ENCODE measurements at regions not wholly inside any gene's neighbourhood (a gene's known extent, or its start where the extent isn't known, plus 50 kb on each side); places are given as distances from the start of the nearest gene placed in this dataset.

DNA sequence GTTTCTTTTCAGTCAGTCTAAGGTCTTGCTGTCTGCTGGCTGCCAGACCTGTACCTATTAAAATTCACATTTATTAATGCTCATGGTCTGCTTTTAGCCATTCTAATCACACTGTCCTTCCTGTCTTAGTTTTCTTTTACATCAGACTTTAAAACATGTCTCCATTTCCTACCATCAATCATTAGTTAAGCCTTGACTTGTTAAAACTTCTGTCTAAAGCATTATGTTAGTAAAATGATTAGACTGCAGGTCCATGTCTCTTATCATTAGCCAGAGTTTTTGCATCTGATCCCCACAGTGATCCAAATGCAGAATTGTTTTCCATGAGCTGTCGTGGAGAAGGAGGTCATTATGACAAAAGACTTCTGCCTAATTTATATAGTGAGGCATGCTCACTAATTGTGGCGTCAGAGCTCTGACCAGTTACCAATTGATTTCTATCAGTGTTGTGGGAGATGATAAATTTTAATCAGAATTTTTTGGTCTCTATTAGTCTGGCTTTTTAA lies 226.5 kb downstream of the DKK1 start:
- H3K4me3 ChIP-seq (replicated peaks in 1 of 2; ENCODE audit: low read depth in 2 of 2, low read length in 2 of 2) = no peak overlapping the region
- no peak for DNase-seq (ENCODE audit: low read depth in 2 of 2)
- TF ChIP-seq, protein P1, sequence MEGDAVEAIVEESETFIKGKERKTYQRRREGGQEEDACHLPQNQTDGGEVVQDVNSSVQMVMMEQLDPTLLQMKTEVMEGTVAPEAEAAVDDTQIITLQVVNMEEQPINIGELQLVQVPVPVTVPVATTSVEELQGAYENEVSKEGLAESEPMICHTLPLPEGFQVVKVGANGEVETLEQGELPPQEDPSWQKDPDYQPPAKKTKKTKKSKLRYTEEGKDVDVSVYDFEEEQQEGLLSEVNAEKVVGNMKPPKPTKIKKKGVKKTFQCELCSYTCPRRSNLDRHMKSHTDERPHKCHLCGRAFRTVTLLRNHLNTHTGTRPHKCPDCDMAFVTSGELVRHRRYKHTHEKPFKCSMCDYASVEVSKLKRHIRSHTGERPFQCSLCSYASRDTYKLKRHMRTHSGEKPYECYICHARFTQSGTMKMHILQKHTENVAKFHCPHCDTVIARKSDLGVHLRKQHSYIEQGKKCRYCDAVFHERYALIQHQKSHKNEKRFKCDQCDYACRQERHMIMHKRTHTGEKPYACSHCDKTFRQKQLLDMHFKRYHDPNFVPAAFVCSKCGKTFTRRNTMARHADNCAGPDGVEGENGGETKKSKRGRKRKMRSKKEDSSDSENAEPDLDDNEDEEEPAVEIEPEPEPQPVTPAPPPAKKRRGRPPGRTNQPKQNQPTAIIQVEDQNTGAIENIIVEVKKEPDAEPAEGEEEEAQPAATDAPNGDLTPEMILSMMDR (IDR thresholded peaks at IDR 0.05; ENCODE audit: low read depth, low read length) = no peak

DNA sequence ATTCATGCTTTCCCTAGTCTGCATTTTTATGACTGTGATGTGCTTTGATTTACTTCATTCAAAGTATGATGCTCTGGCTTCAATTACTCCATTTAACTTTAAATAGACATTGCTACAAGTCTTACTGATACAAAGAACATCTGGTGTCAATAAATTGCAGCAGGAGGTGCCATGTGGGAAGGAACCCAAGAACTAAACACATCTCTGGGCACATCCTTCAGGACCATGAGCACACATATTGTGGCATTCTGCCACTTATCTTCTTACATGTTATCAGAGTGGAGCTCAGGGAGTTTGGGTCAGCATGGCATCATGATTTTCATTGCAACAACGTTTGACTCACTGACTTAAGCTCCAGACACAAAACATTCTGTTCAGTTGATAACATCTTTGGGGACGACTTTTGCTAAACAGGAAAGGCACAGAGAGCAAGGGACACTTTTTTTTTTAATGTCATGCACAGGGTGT lies 227.0 kb downstream of the DKK1 start:
- TF ChIP-seq, protein P1 (IDR thresholded peaks at IDR 0.05; ENCODE audit: low read depth, low read length) = no peak
- DNase-seq (ENCODE audit: low read depth in 2 of 2) = peak; percentile 28 to 57
- H3K4me3 ChIP-seq (replicated peaks in 1 of 2; ENCODE audit: low read depth in 2 of 2, low read length in 2 of 2) = no peak overlapping the region

- peak in 1 of 2 donors; percentile 66 for DNase-seq (ENCODE audit: low read depth in 2 of 2)
- TF ChIP-seq, protein P1 (IDR thresholded peaks at IDR 0.05; ENCODE audit: low read depth, low read length) = no peak
Observed at GRCh38 chr10:52542906-52543305, 228.8 kb downstream of the DKK1 start.

DNA sequence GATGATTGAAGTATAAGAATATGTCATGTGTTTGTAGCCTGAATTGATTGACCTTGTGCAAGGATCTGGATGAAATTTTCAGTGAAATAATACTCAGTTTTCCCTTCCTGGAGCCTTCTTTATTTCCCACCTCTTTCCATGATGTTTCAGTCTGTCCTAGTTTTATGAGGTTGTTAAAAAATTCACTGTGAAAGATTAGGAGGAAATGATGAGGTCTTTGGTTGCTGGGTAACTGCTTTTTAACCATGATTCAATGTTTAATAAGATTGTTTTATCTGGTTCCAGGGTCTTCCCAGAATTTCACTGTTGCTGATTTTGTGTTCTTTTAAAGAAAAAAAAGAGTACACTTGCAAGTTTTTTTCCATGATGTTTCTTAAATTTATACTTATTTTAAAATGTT lies 221.5 kb downstream of the MBL2 start:
- TF ChIP-seq, protein P1 (IDR thresholded peaks at IDR 0.05; ENCODE audit: low read depth, low read length) = no peak
- no peak overlapping the region for H3K4me3 ChIP-seq (replicated peaks in 1 of 2; ENCODE audit: low read depth in 2 of 2, low read length in 2 of 2)
- DNase-seq (ENCODE audit: low read depth in 2 of 2) = peak in 1 of 2 donors; percentile 23

More at GRCh38 chr10:52542906-52543305, 228.8 kb downstream of the DKK1 start:
- H3K4me3 ChIP-seq (replicated peaks in 1 of 2; ENCODE audit: low read depth in 2 of 2, low read length in 2 of 2) = no peak overlapping the region

- TF ChIP-seq, protein P1 (IDR thresholded peaks at IDR 0.05; ENCODE audit: low read depth, low read length) = no peak
- no peak overlapping the region for H3K4me3 ChIP-seq (replicated peaks in 1 of 2; ENCODE audit: low read depth in 2 of 2, low read length in 2 of 2)
- no peak for DNase-seq (ENCODE audit: low read depth in 2 of 2)
Observed at GRCh38 chr10:52558090-52558489, 214.5 kb downstream of the MBL2 start.

DNA sequence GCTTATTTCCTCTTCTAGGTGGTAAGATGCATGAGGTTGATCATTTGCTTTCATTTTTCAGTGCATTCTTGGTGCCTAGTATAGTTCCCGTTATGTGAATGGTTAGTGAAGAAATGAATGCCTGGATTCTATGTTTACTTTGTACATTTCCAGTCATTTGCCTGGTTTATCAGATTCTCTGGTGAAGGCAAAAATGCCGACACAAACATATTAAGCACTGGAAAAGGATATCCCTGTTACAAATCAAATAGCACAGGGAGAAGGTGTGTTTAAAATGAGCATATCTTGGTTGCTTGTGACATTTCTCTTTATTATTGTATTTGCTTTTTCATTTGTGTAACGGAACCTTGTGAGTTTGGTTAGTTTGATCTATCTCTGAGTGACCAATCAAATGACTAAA lies 211.3 kb downstream of the MBL2 start:
- no peak for DNase-seq (ENCODE audit: low read depth in 2 of 2)
- H3K4me3 ChIP-seq (replicated peaks in 1 of 2; ENCODE audit: low read depth in 2 of 2, low read length in 2 of 2) = no peak overlapping the region
- TF ChIP-seq, protein P1 (IDR thresholded peaks at IDR 0.05; ENCODE audit: low read depth, low read length) = no peak

- peak; percentile 34 to 48 for DNase-seq (ENCODE audit: low read depth in 2 of 2)
- TF ChIP-seq, protein P1 (IDR thresholded peaks at IDR 0.05; ENCODE audit: low read depth, low read length) = no peak
- no peak overlapping the region for H3K4me3 ChIP-seq (replicated peaks in 1 of 2; ENCODE audit: low read depth in 2 of 2, low read length in 2 of 2)
Observed at GRCh38 chr10:52563360-52563759, 209.2 kb downstream of the MBL2 start.

Data from cardiac fibroblast (primary cell).